Cardiac fibroblast (primary cell): ENCODE measurements at regions not wholly inside any gene's neighbourhood (a gene's known extent, or its start where the extent isn't known, plus 50 kb on each side); places are given as distances from the start of the nearest gene placed in this dataset.

Experiments used
- DNase-seq, 2 donors: peaks; one replicate each; pipeline versions ENCODE4 v3.0.0 to v3.0.0-alpha.2; 2010; ENCODE audit warnings: low read depth in 2 of 2
- H3K4me3 ChIP-seq, 2 donors: replicated peaks in 1 of 2; 1 replicate in 1 of 2; 2 replicates in 1 of 2; pipeline ENCODE4 v1.5.1; 2011; ENCODE audit warnings: low read depth in 2 of 2, low read length in 2 of 2, mild to moderate bottlenecking in 2 of 2, moderate library complexity in 1 of 2
- TF ChIP-seq, protein P1 (sequence below): IDR thresholded peaks from one replicate; pipeline ENCODE4 v1.5.1; 2011; ENCODE audit warnings: low read depth, mild to moderate bottlenecking, low read length, inconsistent platforms

DNA sequence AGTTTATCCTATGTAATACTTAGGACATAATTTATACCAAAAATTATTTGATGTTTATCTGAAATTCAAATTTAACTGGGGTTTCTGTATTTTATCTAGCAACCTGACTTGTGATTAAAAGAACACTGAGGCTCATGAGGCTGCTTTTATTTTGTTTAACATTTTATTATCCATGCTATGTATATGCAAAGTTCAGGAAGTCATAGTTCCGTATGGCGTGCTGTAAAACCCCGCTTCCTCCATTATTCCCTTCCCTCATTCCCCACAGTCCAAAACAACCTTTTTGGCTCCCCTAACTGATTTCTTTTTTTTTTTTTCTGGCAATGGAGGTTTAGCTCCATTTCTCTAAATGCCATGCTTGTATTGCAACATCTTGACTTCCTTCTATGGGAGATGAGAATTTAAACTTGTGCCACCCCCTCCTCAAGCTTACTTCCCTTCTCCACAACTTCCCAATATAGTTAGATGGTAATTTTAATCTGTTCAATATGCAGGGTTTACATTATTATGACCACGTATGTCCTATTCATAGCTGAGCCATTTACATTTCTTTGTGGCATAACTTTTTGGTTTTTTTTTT lies 138.0 kb upstream of the DNAH14 start:
- TF ChIP-seq, protein P1, sequence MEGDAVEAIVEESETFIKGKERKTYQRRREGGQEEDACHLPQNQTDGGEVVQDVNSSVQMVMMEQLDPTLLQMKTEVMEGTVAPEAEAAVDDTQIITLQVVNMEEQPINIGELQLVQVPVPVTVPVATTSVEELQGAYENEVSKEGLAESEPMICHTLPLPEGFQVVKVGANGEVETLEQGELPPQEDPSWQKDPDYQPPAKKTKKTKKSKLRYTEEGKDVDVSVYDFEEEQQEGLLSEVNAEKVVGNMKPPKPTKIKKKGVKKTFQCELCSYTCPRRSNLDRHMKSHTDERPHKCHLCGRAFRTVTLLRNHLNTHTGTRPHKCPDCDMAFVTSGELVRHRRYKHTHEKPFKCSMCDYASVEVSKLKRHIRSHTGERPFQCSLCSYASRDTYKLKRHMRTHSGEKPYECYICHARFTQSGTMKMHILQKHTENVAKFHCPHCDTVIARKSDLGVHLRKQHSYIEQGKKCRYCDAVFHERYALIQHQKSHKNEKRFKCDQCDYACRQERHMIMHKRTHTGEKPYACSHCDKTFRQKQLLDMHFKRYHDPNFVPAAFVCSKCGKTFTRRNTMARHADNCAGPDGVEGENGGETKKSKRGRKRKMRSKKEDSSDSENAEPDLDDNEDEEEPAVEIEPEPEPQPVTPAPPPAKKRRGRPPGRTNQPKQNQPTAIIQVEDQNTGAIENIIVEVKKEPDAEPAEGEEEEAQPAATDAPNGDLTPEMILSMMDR, result no peak
- no peak for DNase-seq
- H3K4me3 ChIP-seq, result no peak overlapping the region

DNA sequence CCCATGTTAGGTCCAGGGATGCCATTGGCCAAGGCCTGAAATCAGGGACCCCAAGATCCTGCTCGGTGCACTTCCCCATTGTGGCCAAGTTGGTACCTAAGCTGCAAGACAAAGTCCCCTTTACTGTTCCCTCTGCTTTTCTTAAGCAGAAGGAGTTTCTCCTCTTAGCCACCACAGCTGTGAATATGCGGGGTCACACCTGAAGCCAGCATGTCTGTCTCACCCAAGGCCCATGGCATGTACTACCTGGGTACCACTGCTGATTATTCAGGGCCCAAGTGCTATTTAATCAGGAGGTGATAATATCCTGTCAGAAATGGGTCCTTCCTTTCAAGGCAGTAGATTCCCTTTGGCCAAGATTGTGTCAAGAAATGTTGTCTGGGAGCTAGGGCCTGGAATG lies 133.9 kb upstream of the DNAH14 start:
- no peak for DNase-seq

DNA sequence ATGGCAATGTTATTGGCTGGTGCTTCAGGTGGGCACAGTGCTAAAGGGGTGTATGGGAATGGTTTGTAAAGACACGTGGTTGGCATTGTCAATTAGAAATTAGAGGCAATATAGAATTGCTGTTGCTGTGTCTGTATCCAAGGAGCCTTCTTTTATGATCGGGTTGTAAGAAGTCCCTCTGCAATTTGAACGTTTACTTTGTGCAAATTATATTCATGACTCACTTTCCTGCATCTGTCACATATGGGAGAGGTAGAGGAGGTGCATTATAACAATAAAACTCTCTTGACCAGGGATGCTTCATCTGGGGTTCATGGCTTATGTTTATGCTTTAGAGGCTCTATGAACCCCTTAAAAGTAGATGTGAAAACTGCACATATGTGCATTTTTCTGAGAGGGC lies 130.4 kb upstream of the DNAH14 start:
- DNase-seq, result no peak

More for the DNA sequence above, 133.9 kb upstream of the DNAH14 start:
- H3K4me3 ChIP-seq, result no peak overlapping the region
- TF ChIP-seq, protein P1, result no peak

DNA sequence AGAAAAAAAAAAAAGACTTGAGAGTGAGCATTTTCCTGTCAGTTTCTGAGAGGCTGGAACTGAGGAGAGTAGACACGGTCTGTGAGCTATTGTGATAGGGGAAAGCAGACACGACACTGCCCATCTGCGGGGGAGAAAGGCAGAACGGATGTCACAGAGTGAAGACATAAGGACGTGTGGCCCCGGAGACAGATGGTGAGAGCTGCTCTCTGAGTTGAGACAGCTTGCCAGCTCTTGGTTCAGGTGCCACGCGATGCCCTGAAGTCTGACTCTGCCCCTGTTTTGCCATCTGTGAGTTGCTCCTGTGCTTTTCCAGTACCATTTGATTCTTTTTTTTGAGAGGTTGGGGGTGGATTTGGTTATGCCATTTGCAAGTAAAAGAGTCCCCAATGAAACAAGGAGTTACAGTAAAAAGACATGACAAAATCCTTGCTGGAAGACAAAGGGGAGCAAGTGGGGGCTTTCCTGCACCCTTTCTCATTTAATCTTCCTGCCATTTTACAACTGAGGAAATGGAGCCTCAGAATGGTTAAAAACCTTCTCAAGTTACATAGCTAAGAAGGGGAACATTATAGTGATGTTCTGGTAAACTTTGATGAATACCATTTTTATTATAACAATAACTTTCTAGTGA lies 128.9 kb upstream of the DNAH14 start:
- no peak overlapping the region for H3K4me3 ChIP-seq
- no peak for DNase-seq
- TF ChIP-seq, protein P1, result no peak

More for the DNA sequence above, 130.4 kb upstream of the DNAH14 start:
- no peak overlapping the region for H3K4me3 ChIP-seq
- TF ChIP-seq, protein P1, result no peak

DNA sequence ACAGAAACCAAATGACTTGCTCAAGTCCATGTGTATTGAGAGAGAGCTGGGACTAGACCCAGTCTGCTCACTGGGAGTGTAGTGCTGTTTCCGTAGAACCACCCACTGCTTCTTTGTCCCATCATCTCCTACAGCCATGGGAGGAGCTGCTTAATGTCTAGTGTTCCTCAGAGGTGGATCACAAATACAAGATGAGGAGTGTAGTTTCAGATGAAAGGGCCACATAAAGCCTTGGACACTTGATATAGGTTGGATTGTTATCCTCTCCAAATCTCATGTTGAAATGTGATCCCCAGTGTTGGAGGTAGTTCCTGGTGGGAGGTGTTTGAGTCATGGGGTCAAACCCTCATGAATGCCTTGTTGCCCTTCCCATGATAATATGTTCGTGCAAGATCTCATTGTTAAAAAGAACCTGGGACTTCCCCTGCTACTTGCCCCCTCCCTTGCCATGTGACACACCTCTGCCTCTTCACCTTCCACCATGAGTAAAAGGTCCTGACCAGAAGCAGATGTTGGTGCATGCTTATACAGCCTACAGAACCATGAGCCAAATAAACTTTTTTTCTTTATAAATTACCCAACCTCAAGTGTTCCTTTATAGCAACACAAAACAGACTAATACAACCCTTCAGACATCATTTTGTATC lies 127.5 kb upstream of the DNAH14 start:
- no peak overlapping the region for H3K4me3 ChIP-seq
- TF ChIP-seq, protein P1, result no peak
- no peak for DNase-seq

DNA sequence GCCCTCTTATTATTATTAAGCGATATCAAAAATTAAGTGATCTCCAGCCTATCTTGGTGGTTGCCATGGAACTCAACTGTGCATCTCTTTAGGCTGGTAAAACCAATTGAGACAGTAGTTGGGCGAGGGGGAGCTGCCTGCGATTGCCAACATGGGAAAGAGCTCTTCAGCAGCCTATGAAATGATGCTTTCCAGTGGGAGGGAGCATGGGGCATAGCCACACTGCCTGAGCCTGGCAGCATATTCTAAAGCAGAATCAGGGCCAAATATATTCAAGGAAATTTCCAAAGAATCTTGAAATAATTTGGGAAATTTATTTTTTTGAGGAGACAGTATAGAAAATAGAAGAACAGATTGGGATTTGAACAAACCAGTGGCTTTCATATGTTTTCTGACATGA lies 126.9 kb upstream of the DNAH14 start:
- no peak for DNase-seq
- TF ChIP-seq, protein P1, result no peak
- H3K4me3 ChIP-seq, result no peak overlapping the region
